Stimulated activated CD4-positive, alpha-beta T cell treated with anti-CD3 and anti-CD28 coated beads, Interleukin-4, amount 100 ng/mL, for 1 hour (primary cell): ENCODE measurements at regions not wholly inside any gene's neighbourhood (a gene's known extent, or its start where the extent isn't known, plus 50 kb on each side); places are given as distances from the start of the nearest gene placed in this dataset.
"Not testable (repeated sequence)": the region's sequence is repeated elsewhere in the genome, so short reads cannot be mapped to it uniquely, and the experiment has no call there.

Source experiments
- DNase-seq: peaks from one replicate; pipeline ENCODE4 v3.0.0-alpha.2; 2020

- DNase-seq: no peak
These were observed 125.0 kb downstream of the URI1 start for GRCh38 chr19:30066781-30067759.

- not testable (repeated sequence) for DNase-seq
These were observed 126.0 kb downstream of the URI1 start for GRCh38 chr19:30067956-30068506.

- DNase-seq: no peak
These were observed 126.7 kb downstream of the URI1 start for GRCh38 chr19:30068528-30069395.

- no peak for DNase-seq
These were observed 127.6 kb downstream of the URI1 start for GRCh38 chr19:30069535-30070197.

DNA sequence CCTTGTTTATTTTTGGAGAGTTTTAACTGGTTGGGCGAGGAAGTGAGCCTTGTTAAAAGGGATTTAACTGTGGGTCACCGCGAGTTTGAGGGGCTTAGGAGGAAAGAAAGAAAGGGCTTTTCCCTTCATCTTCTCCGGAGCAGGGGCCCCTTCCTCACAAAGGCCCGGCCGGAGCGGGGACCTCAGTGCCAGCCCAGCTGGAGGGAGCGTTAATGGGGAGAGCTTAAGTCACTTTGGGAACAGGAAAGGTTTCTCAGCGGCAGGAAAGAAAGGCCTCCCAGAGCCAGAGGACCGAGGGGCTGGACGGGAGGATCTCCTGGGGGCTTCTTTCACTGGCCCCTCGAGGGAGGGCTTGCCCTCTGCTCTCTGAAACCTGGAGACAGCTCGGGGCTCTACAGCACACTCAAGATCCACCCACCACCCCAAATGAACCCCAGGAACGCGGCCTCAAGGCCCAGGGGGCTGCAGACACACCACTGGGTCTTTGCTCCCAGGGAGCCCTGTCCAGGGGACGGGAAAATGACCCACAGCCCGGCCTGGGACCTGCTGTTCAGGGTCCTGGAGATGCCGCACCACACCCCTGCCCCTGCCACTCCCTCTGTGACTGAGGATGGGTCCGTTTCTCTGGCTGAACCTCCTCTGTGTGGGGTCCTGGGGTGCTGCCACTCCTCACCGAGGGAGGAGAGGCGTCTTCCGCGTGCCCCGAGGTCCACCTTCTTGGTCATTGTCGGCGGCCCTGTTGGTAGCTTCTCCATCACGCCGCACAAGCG, 128.3 kb downstream of the URI1 start:
- DNase-seq: no peak

GRCh38 chr19:30070968-30071632, 129.1 kb downstream of the URI1 start:
- DNase-seq: no peak

DNA sequence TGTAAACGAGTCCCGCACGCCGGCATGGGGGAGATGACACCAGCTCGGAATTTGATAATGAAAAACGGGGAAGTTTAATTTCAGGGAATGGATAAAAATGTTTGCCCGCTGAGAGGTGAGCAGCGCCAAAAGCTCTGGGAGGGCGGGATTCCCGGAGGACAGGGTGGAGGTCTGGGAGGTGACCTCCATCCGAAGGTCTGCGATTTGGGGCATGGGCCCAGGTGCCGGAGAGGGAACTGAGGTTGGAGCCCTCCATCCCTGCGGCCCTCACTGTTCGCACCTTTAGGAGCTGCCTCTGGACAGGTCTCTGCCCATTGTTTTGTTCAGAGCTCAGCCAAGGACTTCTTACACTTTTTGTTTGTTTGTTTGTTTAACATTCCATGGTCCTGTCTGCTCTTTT, 129.8 kb downstream of the URI1 start:
- DNase-seq: no peak

DNA sequence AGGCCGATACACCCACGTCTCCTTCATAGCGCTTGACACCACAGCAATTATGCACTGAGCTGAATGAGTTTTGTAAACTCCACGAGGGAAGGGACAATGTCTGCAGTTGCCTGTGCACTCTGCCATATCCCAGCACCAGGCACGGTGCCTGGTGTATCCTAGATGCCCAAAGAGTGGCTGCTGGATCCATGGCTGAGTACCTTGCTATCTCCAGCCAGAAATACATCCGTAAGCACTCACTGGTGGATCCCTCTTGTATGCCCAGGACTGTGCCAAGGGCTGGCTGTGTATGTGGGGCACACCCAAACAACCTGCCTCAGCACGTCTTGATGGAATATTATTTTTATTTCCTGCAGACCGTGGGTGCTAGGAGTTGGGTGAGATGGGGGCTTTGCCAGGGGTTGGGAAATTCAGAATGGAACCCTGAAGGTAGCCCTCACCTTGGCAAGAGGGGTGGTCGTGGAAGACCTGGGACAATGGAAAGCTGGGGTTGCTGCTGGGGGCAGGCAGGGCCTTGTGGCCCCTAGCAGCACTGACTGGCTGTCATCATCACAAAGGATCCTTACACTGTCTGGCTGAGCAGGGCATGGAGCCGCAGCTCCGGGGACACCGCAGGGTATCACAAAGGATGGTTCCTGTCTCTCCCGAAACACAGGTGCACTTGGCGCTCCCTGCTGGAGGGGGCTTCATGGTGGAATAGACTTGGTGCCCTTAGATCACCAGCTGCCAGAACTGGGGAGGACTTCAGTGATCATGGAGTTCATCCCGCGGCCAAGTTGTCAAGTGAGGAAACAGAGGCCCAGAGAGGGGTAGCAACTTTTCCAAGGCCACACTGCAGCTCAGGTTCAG, 131.3 kb downstream of the URI1 start:
- DNase-seq: no peak

DNA sequence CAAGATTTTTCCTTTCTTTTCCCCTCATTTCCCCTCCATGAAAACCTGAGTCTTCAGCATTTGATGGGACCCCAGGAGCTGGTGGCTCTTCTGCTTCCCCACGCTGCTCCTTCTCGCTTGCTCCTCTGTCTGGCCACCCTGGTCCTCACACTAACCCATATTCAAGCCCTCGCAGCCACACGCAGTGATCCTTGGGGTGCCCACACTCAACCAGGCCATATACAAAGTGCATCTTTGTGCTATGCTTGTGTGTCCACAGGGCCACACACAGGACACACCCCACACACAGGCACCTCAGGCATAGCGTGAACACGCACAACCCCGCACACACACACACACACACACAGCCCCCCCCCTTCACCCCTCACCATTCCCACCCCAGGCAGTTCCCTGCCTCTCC, 132.1 kb downstream of the URI1 start:
- DNase-seq: no peak

DNA sequence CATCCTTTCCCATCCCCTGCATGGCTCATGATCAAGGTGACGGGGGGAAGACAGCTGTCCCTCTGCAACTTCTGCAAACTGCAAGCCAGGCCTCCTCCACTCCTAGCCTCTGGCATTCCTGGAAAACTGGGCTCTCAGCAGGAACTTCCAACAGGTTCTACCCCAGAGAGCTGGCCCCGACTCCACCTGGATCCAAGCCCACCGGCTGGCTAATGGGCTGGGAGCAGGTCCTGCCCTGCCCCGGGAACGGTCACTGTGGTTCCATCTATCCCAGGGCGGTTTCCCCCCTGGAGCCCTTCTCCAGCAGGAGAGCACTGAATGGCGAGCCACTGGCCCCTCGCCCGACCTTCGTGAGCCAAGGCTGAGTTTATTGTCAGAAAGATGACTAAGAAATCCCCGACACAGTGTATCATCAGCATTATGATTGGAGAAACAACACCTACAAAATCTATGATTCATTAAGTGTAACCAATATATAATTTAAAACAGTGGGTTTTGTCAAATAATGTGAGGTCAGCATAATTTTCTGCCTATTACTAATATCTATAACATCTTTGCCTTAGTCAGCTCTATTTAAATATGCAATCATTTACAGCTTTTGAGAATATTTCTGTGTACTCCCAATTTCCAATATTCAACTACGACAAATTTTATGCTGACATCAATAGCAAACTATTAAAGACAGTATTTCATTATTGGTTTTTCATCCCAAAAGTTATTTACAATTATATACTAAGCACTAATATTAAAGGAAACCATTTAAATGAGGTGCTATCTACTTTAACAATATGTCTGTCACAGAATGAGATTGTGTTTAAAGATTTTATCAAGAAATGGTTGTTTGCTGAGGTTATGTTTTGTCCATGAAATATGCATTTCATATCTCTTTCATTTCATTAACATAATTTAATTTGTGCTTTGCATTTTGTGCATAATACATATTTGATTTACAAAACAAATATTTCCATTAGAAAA, 133.0 kb downstream of the URI1 start:
- DNase-seq: no peak

DNA sequence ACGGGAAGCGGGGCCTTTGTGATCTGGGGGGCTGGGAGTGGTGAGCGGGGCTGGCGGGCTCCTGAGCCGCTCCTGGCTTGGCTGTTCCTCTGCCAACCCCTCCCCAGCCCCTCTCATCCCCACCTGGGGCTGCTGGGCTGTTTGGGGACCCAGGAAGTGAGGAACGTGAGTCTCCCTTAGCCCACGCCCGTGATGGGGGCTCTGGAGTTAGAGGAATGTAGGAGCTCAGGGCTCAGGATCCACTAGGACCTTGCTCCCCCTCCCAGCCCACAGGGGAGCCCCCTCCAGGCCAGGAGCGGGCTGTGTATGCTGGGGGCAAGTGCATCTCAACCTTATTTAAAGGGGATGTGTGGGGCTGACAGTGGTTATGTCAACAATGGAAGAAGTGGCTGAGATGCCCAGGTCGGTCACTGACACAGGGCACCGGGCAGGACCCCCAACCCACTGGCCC, 134.1 kb downstream of the URI1 start:
- no peak for DNase-seq

DNA sequence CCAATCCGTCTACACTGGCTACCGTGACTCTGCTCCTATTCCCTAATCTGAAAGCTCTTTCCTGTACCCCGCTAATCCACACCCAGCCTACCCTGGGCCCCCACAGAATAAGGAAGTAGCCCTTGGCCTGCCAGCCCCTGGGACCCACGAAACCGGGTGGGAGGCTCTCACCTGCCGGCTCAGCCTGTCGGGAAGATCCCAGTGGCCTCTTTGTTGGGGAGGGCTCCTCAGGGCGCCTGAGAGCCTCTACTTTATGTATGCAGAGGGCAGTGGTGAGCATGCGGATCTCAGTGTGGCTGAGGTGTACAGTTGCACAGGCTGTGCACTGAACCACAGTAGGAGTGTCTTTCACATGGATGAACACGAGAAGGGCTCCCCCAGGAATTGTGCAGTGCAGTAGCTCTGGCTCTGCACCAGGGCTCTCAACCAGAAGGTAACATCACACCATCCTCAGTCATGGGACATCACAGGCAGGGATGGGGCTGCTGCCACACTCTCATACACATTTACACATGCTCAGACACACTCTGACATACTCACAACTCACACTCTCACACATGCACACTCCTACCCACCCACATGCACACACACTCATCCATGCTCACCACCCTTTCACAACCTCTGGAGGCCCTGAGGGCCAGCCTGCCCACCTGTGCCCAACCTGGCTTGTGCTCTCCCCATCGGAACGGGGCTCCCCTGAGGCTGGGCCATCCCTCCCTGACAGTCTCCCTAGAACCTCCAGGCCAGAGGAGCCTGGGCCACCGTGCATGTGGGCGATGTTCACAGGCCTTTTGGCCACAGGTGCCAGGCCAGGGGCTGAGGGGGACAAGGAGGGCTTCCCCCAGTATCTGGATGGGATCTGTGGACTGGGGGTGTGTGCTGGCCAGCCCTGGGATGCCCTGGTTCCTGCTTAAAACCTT, 135.0 kb downstream of the URI1 start:
- DNase-seq: no peak

DNA sequence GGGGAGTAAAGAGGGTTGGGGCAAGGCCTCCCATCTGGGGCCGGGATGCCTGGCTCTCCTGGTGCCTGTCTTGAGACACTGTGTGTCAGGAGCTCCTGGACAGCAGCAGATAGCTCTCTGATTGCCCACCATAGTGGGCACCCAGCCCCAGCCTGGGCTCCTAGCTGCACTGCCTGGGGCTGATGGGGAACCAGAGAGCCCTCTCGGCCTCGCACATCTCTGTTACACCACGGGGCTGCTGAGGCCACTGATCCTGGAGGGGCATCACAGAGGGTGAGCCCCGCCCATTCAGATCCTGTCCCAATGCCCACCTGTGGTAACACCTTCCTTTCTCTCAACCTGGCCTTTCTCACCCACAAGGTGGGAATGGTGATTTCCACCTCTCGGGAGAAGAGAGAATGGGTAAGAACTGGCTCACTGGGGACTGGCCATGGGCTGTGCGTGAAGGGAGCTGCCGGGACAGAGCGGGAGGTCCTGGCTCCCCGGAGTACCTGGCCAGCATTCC, 135.9 kb downstream of the URI1 start:
- no peak for DNase-seq

- no peak for DNase-seq
These were observed 136.4 kb downstream of the URI1 start for GRCh38 chr19:30078381-30078910.

DNA sequence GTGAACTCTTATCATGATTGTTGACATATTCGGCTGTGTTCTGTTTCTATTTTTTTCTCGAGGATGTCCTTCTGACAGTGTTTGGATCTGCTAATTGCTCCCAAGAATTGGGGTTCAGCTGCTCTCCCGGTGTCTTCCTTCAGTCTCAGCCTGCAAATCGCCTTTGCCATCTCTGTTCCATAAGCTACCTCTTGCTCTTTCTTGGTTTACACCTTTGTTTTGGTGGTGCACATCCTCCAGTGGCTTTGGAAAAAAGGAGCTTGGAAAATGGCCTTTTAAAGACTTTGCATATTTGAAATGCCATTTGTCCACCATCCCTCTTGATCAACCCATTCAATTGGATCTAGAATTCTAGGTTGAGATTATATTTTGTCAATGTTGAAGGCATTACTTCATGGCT, 137.2 kb downstream of the URI1 start:
- no peak for DNase-seq

DNA sequence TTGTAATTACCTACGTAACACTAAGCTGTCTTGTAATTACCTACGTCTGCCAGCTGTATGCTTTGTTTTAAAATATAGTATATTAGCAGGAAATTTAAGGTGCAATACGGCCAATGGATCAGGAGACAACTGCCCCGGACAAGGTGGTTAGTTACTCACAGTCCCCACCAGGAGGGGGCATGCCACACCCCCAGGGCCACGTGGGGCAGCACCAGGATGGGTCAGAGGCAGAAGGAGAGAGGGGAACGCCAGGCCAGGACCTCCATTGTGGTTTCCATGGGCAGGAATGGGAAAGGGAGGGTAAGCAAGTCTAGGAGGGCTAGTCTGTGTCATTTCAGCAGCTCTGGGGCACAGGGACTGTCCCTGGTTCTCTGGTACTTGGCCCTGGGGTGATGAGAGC, 140.1 kb downstream of the URI1 start:
- DNase-seq: no peak

GRCh38 chr19:30082611-30083010, 140.6 kb downstream of the URI1 start:
- no peak for DNase-seq
